ENCODE measurements at regions not wholly inside any gene's neighbourhood (a gene's known extent, or its start where the extent isn't known, plus 50 kb on each side); places are given as distances from the start of the nearest gene placed in this dataset.

GRCh38 chr20:22758815-22759214 is 174.4 kb upstream of the FOXA2 start:
- TF ChIP-seq CTCF (IDR thresholded peaks at IDR 0.05 in 8 of 11, conservative IDR thresholded peaks at IDR 0.05 in 3 of 11) (no peak), POLR2AphosphoS5 (IDR thresholded peaks at IDR 0.05) (no peak), POLR2A (IDR thresholded peaks at IDR 0.05) (no peak)
- no peak for DNase-seq
- intact Hi-C loops (cut with DNase I; ENCODE audit: low total_unique reads), result no loop called here
- Histone ChIP-seq H3K27me3 (replicated peaks in 1 of 7) (no peaks in the 10 kb centered on the region), H3K27ac (no peak overlapping the region), H3K36me3 (no peaks in the 10 kb centered on the region), H3K4me3 (no peak overlapping the region), H3K4me1 (peaks cover 0 to 10% (median 0%) of the 10 kb centered on the region in 6 donors), H3K9me3 (no peaks in the 10 kb centered on the region)
- WGBS, 5 donors, result 78 to 87% (median 80%) methylated on average over 3 of the region's 3 CpGs

- no peak for DNase-seq
- intact Hi-C loops (cut with DNase I; ENCODE audit: low total_unique reads), result no loop called here
- H3K27ac ChIP-seq, result peak overlapping the region in 6 of 8 donors; percentile 48 to 63 (median 58)
- 61 to 67% (median 63%) methylated on average over 6 of the region's 6 CpGs for WGBS, 5 donors
- no peaks in the 10 kb centered on the region for H3K27me3 ChIP-seq (replicated peaks in 1 of 7)
- no peaks in the 10 kb centered on the region for H3K9me3 ChIP-seq
- H3K36me3 ChIP-seq, result no peaks in the 10 kb centered on the region
- peaks cover 0 to 10% (median 0%) of the 10 kb centered on the region in 6 donors for H3K4me1 ChIP-seq
- H3K4me3 ChIP-seq, result no peak overlapping the region
- TF ChIP-seq POLR2A (IDR thresholded peaks at IDR 0.05), result no peak
- TF ChIP-seq POLR2AphosphoS5 (IDR thresholded peaks at IDR 0.05), result no peak
- no peak for TF ChIP-seq CTCF (IDR thresholded peaks at IDR 0.05 in 8 of 11, conservative IDR thresholded peaks at IDR 0.05 in 3 of 11)
Measured at GRCh38 chr20:22762576-22763256, 178.3 kb upstream of the FOXA2 start.

- H3K27me3 ChIP-seq (replicated peaks in 1 of 7), result no peaks in the 10 kb centered on the region
- H3K9me3 ChIP-seq, result no peaks in the 10 kb centered on the region
- DNase-seq, result no peak
- H3K4me3 ChIP-seq, result no peak overlapping the region
- H3K4me1 ChIP-seq, result peaks cover 0 to 10% (median 0%) of the 10 kb centered on the region in 6 donors
- 53 to 69% (median 59%) methylated on average over 9 of the region's 9 CpGs for WGBS, 5 donors
- TF ChIP-seq CTCF (IDR thresholded peaks at IDR 0.05 in 8 of 11, conservative IDR thresholded peaks at IDR 0.05 in 3 of 11), result no peak
- TF ChIP-seq POLR2AphosphoS5 (IDR thresholded peaks at IDR 0.05), result peak in 1 of 3 donors; percentile 33
- no peak for TF ChIP-seq POLR2A (IDR thresholded peaks at IDR 0.05)
- intact Hi-C loops (cut with DNase I; ENCODE audit: low total_unique reads), result no loop called here
- peak overlapping the region in 6 of 8 donors; percentile 48 to 63 (median 58) for H3K27ac ChIP-seq
- H3K36me3 ChIP-seq, result no peaks in the 10 kb centered on the region
Measured at GRCh38 chr20:22763257-22763906, 179.0 kb upstream of the FOXA2 start.
